GM12891 (cell line): ENCODE measurements at regions not wholly inside any gene's neighbourhood (a gene's known extent, or its start where the extent isn't known, plus 50 kb on each side); places are given as distances from the start of the nearest gene placed in this dataset.

Experiments
- DNase-seq: peaks from one replicate; pipeline ENCODE4 v3.0.0; 2011; ENCODE audit warnings: low spot score; ENCODE audit not compliant: insufficient read length
- FAIRE-seq: peaks from 2 replicates; lab custom pipeline; 2011; peaks lifted over from hg19 to GRCh38; lab: Jason Lieb, UNC
- PAX5 ChIP-seq: IDR thresholded peaks from 2 replicates; pipeline ENCODE4 v1.6.1; 2011; ENCODE audit warnings: low read length, moderate library complexity, mild to moderate bottlenecking; ENCODE audit not compliant: insufficient read depth, severe bottlenecking
- POLR2A ChIP-seq: IDR thresholded peaks from 2 replicates; pipeline ENCODE4 v1.6.1; 2011; ENCODE audit warnings: low read depth, low read length, control low read depth
- POLR2AphosphoS5 ChIP-seq: IDR thresholded peaks from 2 replicates; pipeline ENCODE4 v1.6.1; 2011; ENCODE audit warnings: low read depth, low read length, control low read depth
- POU2F2 ChIP-seq: IDR thresholded peaks from 2 replicates; pipeline ENCODE4 v1.6.1; 2011; ENCODE audit warnings: low read depth, mild to moderate bottlenecking, control low read depth, low read length, moderate library complexity
- SPI1 ChIP-seq: IDR thresholded peaks from 2 replicates; pipeline ENCODE4 v1.6.1; 2011; ENCODE audit warnings: low read depth, low read length, control low read depth
- TAF1 ChIP-seq: IDR thresholded peaks from 2 replicates; pipeline ENCODE4 v1.6.1; 2011; ENCODE audit warnings: low read depth, low read length, control low read depth

DNA sequence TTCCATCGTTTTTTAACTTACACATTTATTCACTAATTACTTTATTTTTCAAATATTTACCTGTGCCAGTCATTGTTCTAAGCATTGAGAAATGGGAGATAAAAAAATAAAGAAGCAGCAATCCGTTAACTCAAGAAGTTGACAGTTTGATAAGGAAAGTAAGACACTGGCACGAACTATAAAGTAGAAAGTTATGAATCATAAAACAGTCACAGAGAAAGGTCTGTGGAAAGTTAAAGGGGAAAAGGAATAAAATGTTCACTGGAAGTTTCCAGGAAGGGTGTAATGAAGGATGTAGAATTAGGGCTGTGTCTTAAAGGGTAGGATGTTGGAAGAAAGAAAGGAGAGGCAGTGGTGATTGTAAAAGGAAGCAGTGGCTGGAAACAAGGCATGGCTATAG, 118.9 kb downstream of the RDH14 start:
- no peak for FAIRE-seq
- DNase-seq = no peak
- TF ChIP-seq POLR2A = no peak
- no peak for TF ChIP-seq PAX5
- TF ChIP-seq SPI1 = no peak

- no peak for FAIRE-seq
- TF ChIP-seq PAX5 (no peak), POLR2A (no peak), POLR2AphosphoS5 (no peak), SPI1 (no peak), POU2F2 (no peak), TAF1 (no peak)
- no peak for DNase-seq
These were observed 119.7 kb downstream of the RDH14 start for GRCh38 chr2:18440777-18441176.

GRCh38 chr2:18440141-18440661, 120.3 kb downstream of the RDH14 start:
- no peak for FAIRE-seq
- TF ChIP-seq SPI1 (no peak), POLR2AphosphoS5 (no peak), PAX5 (no peak), TAF1 (no peak), POU2F2 (no peak), POLR2A (no peak)
- no peak for DNase-seq

DNA sequence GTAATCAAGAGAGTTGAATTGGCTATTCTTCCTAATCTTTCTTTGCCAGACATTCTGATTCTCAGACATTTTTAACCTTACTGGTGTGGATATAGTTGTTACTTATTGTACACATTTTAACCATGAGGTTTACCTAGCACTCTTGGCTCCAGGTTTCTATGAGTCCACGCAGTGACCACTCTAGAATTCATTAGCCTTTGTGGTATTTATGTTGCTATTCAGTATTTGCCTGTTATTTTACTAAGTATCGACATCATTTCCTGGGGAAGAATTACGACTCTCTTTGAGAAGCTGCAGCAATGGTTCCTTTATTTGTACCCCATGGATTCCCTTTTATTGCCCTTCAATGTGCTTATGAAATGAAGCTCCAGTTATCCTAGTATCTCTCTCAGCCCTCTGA, 120.7 kb downstream of the RDH14 start:
- TF ChIP-seq PAX5 (no peak), SPI1 (no peak), TAF1 (no peak), POLR2A (no peak), POLR2AphosphoS5 (no peak), POU2F2 (no peak)
- no peak for DNase-seq
- FAIRE-seq = no peak

- TF ChIP-seq SPI1 = no peak
- no peak for TF ChIP-seq POLR2AphosphoS5
- no peak for TF ChIP-seq POU2F2
- no peak for TF ChIP-seq POLR2A
- no peak for TF ChIP-seq PAX5
- TF ChIP-seq TAF1 = no peak
- no peak for DNase-seq
- FAIRE-seq = no peak
These were observed 122.5 kb downstream of the RDH14 start for GRCh38 chr2:18437909-18438308.

DNA sequence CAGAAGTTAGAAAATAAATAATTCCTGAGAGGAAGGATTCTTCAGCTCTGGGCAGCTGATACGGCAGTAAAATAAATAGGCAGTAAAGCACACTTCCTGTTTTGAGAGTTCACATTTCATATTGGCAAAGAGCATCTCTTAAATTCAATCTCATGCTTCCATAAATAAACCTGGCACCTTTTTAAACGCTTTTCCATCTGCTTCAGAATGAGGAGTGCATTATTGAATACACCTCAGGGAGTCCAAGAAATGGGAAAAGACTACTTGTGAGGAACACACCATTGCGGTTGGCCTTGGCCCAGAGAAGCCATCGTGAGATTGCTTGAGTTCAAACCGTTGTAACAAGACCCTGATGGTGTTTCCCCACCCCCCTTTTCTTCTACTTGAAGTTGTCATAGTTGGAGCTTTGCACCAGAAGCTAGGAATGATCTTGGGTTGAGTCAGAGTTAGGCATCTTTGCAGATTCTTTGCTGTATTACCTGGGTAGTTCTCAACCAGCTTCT, 123.9 kb downstream of the RDH14 start:
- no peak for FAIRE-seq
- TF ChIP-seq POU2F2 = no peak
- TF ChIP-seq TAF1 = no peak
- TF ChIP-seq POLR2AphosphoS5 = no peak
- TF ChIP-seq SPI1 = no peak
- TF ChIP-seq POLR2A = no peak
- TF ChIP-seq PAX5 = no peak
- DNase-seq = no peak

DNA sequence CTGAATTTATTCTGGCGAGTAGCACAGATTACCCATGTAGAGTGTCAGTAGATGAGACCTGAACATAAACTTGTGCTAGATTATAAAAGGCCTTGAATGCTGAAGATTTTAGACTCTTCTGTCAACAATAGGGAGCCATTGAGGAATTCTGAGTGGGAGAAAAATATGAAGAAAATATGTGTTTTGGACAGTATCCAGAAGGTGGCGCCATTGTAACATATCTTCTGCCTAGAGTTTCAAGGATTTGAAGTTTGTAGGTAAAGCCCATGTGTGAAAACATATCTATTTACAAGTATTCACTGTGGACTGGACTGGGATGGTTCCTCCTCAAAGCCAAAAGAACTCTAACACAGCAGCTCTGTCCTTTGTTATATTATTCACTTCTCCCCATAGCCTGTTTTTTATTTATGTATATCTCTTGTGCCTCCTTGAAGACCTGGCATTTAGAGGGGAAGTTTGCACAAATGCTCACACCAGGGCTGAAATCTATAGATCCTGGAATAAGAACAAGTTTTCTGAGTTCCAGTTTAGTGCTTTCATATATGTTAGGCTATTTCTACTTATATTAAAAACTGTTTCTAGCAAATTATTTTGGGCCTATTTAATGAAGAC, 124.9 kb downstream of the RDH14 start:
- TF ChIP-seq PAX5 (no peak), TAF1 (no peak), POLR2A (no peak), POLR2AphosphoS5 (no peak), POU2F2 (no peak), SPI1 (no peak)
- FAIRE-seq (peak; percentile 80), DNase-seq (peak; percentile 0)

GRCh38 chr2:18433872-18434271, 126.6 kb downstream of the RDH14 start:
- DNase-seq (no peak), FAIRE-seq (no peak)
- TF ChIP-seq POLR2AphosphoS5 = no peak
- no peak for TF ChIP-seq POU2F2
- no peak for TF ChIP-seq PAX5
- TF ChIP-seq POLR2A = no peak
- no peak for TF ChIP-seq SPI1
- TF ChIP-seq TAF1 = no peak

DNA sequence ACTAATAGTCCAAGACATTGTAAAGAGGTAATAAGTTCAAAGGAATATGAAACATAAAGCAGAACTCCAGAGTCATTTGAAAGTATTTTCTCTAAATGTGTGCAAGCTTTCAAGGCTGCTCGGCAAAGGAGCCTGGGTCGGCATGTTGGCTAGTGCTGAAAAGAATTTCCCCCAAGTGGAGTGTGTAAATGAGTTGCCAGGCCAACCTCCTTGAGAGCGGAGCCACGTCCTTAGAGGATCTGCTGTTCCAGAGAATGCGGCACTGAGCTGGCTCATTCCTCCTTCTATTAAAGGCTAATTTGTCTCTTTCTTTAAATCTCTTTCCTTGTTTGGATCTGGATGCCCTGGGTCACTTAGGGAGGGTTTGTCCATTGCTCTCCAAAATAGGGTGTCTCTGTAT, 127.5 kb downstream of the RDH14 start:
- no peak for FAIRE-seq

More for the DNA sequence above, 127.5 kb downstream of the RDH14 start:
- TF ChIP-seq PAX5 (no peak), POLR2AphosphoS5 (no peak), SPI1 (no peak), POLR2A (no peak), TAF1 (no peak), POU2F2 (no peak)
- no peak for DNase-seq
